ENCODE measurements at regions not wholly inside any gene's neighbourhood (a gene's known extent, or its start where the extent isn't known, plus 50 kb on each side); places are given as distances from the start of the nearest gene placed in this dataset.
A peak's percentile ranks its signal among the peaks of the same experiment; 100 is the strongest.

DNA sequence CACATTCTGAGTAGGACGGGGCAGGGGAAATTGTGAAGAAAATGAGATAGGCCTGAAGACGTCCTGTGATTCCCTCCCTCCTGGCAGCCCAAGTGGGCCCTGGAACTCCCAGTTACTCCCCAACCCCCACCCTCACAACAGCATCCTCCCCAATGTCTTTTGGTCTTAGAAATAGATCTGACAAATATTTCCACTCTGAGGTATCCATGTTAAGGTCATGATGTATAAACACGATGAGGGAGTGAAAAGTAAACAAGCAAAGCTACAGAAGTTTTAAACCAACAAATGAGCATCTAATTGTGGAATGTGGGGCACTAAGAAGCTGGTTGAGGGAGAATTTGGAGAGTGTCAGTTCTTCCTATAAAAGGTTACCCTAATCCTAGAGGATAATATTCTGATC, 103.7 kb upstream of the AADACL2 start:
- Mint-ChIP-seq H3K9me3 (ENCODE audit: low read depth) (peaks cover 3% of the 10 kb centered on the region), H3K27ac (no peak overlapping the region), H3K4me1 (ENCODE audit: low read depth) (peaks cover 11% of the 10 kb centered on the region), H3K27me3 (no peaks in the 10 kb centered on the region), H3K4me3 (ENCODE audit: low read depth) (no peak overlapping the region), H3K36me3 (ENCODE audit: insufficient read depth) (no peaks in the 10 kb centered on the region)
- TF ChIP-seq, protein P1, sequence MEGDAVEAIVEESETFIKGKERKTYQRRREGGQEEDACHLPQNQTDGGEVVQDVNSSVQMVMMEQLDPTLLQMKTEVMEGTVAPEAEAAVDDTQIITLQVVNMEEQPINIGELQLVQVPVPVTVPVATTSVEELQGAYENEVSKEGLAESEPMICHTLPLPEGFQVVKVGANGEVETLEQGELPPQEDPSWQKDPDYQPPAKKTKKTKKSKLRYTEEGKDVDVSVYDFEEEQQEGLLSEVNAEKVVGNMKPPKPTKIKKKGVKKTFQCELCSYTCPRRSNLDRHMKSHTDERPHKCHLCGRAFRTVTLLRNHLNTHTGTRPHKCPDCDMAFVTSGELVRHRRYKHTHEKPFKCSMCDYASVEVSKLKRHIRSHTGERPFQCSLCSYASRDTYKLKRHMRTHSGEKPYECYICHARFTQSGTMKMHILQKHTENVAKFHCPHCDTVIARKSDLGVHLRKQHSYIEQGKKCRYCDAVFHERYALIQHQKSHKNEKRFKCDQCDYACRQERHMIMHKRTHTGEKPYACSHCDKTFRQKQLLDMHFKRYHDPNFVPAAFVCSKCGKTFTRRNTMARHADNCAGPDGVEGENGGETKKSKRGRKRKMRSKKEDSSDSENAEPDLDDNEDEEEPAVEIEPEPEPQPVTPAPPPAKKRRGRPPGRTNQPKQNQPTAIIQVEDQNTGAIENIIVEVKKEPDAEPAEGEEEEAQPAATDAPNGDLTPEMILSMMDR (IDR thresholded peaks at IDR 0.05; ENCODE audit: unreplicated experiment): no peak
- DNase-seq (ENCODE audit: low spot score, unreplicated experiment): no peak

DNA sequence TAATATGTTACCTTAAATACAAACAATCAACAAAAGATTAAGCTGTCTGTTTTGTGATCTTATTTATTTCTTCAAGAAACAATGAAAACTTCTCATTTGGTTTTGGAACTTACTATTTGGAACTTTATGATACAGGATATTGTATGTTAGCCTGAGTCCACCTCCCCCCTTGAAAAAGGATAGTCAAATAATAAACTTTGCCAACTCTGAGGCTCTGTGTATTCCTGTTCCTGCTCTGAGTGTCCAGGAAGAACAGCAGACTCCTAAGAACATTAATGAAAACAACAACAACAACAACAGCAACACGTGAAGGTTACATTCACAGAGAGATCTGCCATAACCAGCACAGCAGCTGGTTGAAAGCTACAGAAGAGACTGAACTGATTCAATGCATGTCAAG, 108.1 kb upstream of the AADACL2 start:
- TF ChIP-seq, protein P1 (IDR thresholded peaks at IDR 0.05; ENCODE audit: unreplicated experiment): no peak
- Mint-ChIP-seq H3K9me3 (ENCODE audit: low read depth) (no peaks in the 10 kb centered on the region), H3K4me3 (ENCODE audit: low read depth) (no peak overlapping the region), H3K27ac (no peak overlapping the region), H3K36me3 (ENCODE audit: insufficient read depth) (no peaks in the 10 kb centered on the region), H3K4me1 (ENCODE audit: low read depth) (no peaks in the 10 kb centered on the region), H3K27me3 (no peaks in the 10 kb centered on the region)
- DNase-seq (ENCODE audit: low spot score, unreplicated experiment): no peak

DNA sequence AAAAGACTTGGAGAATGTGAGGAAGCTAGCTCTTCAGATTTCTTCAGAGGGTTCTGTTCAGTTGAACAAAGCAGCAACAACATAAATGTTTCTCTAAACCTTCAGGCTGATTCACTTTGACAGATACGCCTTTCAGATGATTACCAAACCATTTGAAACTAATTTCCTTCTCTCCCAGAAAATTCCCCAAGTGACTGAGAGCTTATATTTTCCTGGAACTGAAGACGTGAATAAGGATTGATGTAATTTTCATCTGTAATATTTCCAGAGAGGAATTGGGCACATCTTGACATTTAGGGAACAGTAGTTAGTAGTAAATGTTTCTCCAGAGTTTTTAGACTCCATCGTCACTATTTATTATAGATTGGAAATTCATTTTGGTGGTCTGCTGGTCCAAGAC, 108.6 kb upstream of the AADACL2 start:
- H3K27me3 Mint-ChIP-seq: no peaks in the 10 kb centered on the region
- no peaks in the 10 kb centered on the region for H3K4me1 Mint-ChIP-seq (ENCODE audit: low read depth)
- no peak overlapping the region for H3K27ac Mint-ChIP-seq
- no peaks in the 10 kb centered on the region for H3K9me3 Mint-ChIP-seq (ENCODE audit: low read depth)
- no peak for DNase-seq (ENCODE audit: low spot score, unreplicated experiment)
- H3K4me3 Mint-ChIP-seq (ENCODE audit: low read depth): no peak overlapping the region
- TF ChIP-seq, protein P1 (IDR thresholded peaks at IDR 0.05; ENCODE audit: unreplicated experiment): no peak
- no peaks in the 10 kb centered on the region for H3K36me3 Mint-ChIP-seq (ENCODE audit: insufficient read depth)

DNA sequence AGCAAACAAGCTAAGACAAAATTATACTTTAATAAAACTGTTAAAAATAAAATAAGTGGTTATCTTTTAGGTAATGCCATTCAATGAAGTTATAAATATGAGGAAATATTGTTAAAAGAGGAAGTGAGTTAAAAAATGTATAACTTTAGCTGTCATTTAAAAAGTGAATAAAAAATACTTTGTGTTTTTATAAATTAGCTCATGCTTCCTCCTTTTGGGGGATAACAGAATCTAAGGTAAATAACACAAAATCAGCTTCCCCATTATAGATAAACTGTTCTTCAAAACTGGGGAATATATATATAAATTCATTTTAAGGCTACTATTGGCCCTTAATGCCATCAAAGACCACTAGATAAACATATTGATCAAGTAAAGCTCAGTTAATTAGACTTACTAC, 113.7 kb upstream of the AADACL2 start:
- no peak overlapping the region for H3K4me3 Mint-ChIP-seq (ENCODE audit: low read depth)
- peak overlapping the region; percentile 3 for H3K27ac Mint-ChIP-seq
- DNase-seq (ENCODE audit: low spot score, unreplicated experiment): no peak
- no peaks in the 10 kb centered on the region for H3K4me1 Mint-ChIP-seq (ENCODE audit: low read depth)
- no peaks in the 10 kb centered on the region for H3K9me3 Mint-ChIP-seq (ENCODE audit: low read depth)
- TF ChIP-seq, protein P1 (IDR thresholded peaks at IDR 0.05; ENCODE audit: unreplicated experiment): no peak
- no peaks in the 10 kb centered on the region for H3K27me3 Mint-ChIP-seq
- H3K36me3 Mint-ChIP-seq (ENCODE audit: insufficient read depth): no peaks in the 10 kb centered on the region

DNA sequence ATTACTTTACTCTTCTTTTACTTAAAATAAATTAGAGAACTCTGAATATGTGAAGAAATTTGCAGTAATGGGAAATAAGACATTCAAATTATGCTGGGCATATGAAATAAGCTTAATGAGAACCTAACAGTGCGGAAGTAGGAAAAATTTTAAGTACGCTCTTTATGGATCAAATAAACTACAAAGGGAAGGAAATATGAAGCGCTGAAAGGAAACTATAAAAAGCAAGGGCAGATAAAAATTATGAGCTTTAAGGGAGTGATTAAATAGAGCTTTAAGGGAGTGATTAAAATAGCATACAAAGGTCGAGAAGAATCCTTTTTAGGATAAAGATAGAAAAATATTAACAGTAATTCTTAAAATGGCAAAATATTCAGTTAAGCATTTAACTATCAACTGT, 118.3 kb upstream of the AADACL2 start:
- Mint-ChIP-seq H3K4me3 (ENCODE audit: low read depth) (no peak overlapping the region), H3K27ac (no peak overlapping the region), H3K9me3 (ENCODE audit: low read depth) (peaks cover 4% of the 10 kb centered on the region), H3K4me1 (ENCODE audit: low read depth) (no peaks in the 10 kb centered on the region), H3K36me3 (ENCODE audit: insufficient read depth) (no peaks in the 10 kb centered on the region), H3K27me3 (no peaks in the 10 kb centered on the region)
- TF ChIP-seq, protein P1 (IDR thresholded peaks at IDR 0.05; ENCODE audit: unreplicated experiment): no peak
- no peak for DNase-seq (ENCODE audit: low spot score, unreplicated experiment)
